ENCODE measurements at regions not wholly inside any gene's neighbourhood (a gene's known extent, or its start where the extent isn't known, plus 50 kb on each side); places are given as distances from the start of the nearest gene placed in this dataset.
A peak's percentile ranks its signal among the peaks of the same experiment; 100 is the strongest.

DNA sequence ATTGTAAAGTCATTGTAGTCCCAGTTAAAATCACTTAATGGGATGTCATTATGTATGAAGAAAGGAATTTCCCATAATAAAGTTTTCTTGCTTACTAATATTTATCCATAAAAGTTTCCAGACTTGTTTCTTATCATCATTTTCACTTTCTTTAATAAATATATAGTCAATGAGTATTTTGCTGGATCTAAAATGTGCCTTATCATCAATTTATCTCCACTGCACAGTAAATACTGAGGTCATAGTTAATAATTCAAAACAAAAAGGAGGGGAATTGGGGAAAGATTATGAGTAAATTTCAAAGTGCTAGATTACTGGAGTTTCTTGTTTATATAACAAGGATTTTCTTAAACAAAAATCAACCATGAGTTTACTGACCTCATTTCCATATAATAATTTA is 279.5 kb upstream of the DKK2 start:
- no peak for DNase-seq

DNA sequence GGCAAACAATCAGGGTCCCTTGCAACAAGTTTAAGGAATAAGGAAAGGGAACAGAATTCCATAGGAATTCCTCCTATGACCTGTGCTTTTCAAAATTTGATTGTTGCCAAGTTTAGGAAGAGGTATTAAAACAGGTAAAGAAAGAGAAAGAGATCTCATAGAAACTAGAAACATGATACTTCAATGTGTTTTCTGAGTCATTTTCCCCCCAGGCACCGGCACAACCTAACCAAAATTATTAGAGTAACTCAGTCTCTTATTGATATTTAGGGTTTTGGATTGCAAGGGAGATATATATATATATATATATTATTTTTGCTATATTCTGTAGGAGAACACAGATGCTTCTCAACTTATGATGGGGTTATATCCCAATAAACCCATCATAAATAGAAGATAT is 278.0 kb upstream of the DKK2 start:
- DNase-seq = no peak

DNA sequence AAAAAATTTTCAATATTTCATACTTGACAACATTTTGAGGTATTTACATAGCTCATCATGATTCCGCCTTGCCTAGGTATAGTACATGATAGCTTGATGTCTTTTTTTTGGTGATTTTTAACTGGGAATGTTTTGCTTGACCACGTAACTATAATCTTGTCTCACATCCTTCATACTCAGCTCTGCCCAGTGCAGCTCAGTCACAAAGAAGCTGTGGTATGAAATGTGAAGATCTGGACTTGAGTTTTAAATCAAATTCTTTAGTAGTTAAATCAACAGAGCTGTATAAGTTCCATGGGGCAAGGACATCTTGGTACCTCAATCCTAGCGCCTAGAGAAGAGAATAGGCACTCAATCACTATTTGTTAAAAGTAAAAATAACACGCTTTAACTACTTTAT is 276.3 kb upstream of the DKK2 start:
- no peak for DNase-seq

DNA sequence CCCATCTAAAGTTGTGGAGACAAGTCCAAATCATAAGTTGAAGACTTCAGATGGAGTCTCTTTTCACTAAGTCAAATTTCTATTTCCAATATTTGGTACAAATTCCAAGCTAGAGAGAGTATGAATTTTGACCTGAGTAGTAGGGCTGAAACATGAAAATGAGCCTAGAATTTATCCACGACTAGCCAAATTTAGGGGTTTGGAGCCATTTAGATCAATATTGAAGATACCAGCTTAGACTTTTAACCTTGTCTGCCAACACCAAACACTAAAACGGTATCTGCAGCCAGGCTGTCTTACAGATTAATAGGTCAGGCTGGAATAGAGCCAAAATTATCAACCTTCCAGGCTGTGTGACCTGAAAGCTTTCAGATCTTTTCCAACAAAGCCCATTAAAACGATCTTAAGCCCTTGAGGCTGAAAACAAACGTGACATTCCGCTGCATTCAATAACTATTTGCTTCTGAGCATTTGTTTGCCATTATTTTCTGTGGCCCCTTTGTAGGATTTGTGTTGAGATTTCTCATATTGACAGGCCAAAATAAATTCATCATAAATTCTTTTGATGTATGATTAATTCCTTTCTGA is 268.7 kb upstream of the DKK2 start:
- DNase-seq = no peak

DNA sequence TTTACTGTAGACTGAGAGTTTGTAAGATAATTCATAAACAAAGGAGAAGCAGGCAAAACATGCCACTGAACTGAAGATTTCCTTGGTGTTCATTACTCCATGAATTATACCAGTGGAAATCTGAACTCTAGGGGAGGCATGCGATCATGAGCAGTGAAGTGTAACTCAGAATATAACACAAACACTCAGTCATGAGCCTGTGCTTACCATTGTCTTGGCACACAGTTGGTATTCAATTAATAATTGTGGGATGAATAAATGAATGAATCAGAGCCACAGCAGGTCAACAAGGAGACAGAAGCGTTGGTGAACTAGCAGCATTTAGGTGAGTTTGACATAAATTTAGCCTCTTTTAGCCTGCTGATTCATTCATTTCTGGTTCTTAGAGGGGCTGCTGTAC is 263.5 kb upstream of the DKK2 start:
- DNase-seq = no peak

DNA sequence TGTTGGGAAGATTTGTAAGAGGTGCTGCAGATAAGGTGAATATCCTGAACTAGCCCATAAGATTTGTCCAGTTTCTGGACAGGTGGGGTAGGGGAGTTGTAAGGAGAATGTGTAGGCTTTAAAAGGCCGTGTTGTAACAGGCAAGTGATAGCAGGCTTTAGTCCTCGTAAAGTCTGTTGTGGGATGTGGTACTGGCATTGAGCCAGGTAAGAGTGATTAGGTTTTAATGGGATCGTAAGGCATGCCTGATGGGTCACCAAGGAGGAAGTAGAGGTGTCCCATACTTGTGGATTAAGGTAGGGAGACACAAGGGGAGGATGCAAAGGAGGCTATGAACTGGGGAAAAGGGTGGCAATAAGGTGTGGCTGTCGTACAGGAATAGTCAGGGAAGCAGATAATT is 256.9 kb upstream of the DKK2 start:
- no peak for DNase-seq

DNA sequence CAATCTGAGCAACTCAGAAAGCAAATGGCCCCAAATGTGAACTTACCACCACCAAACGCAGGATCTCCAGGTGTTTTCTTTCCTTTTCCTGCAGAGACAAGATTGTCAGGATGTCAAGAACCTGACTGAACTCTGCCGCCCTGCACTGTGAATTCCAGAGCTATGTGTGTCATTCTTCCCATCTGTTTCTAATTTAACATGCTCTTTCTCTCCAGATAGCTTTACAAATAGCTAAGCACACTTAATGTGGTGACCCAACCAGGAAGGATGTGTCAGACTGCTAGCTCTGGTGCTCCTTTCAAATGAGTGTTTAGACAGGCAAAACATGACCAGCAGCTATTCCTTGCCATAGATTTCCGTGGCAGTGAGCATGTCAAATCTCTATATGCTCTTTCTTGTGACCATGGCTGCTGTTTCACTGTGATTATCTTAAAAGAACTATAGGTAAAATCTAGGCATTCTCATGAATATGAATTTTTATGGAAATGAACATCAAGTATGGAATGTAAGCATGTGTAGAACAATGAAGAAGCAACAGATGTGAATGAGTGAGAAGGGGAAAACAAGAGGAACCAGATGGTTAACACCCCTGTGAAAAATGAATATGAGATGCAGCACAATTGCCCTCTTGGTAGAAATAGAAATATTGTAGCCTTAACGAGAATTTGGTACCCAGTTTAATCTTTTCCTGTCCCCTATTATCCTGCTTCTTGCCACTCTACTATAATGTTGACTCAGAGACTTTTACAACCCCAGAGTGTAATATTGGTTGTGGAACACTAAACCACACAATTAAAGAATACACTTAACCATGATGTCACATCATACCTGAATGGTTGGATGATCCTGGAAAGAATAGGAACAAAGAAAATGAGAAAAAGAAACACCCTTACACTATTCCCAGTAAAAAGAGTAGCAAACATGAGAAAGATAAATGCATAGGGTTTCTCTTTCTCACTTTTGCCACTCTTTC is 247.8 kb upstream of the DKK2 start:
- peak; percentile 37 for DNase-seq

DNA sequence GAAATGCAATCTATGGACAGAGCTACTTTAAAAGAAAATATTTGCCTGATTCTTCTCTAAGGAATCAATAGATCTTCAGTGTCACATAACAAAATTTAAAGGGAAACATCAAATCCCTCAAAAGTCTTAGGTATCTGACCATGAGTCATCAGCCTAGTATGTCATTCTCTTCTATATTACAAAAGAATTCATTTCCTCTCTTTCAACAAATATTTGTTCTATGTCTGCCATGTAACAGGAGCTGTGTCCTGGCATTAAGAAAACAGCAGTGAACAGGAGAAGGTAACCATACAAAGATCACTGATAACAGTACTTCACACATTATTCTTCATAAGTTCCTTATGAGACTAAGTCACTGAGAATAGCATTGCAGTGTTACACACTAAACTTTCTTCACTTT is 243.6 kb upstream of the DKK2 start:
- no peak for DNase-seq

DNA sequence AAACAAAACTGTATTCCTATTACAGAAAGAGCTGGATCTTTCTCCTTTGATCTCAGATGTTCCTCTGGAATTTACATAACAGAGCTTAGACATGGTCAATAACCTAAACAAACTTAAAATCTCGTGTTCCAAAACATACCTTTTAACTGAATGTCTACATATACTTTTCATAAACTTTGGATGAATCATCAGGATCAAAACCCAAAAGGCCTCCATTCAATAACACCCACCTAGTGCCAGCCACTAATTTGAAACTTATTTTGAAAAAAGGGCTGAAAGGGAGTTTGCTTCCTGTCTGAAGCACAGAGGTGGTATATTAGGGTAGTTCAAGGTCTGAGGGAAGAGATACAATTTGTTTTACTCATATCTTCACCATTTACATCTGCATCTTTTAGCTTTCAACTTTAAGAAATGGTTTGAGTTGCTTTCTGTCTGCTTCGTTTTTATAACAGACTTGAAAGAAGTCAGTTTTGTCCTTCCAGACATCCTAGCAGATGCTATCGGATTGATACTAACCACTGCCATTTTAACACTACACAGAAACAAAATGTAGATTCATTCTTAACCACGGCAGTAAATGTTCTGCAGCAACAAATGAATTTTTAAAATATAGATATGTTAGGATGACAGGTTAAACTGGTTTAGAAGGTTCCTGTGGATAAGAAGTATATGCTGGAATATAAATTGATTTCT is 242.8 kb upstream of the DKK2 start:
- DNase-seq = no peak

DNA sequence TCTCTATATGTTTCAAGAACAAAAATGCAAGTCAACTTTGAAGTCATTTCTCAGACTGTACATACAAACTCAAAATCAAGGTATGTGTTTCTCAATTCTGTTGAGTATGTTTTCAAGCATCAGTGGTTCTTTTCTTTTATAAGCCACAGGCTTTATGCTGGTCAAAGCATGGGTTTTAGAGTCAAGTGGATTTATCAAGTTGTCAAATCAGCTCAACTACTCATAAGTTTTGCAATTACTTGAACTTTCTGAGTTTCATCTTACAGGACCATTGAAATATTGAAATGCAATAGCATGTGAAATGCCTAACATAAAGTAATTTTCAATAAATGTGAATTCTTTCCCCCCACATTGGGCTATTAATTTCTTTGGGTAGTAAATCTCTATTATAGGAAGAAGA is 239.9 kb upstream of the DKK2 start:
- no peak for DNase-seq

DNA sequence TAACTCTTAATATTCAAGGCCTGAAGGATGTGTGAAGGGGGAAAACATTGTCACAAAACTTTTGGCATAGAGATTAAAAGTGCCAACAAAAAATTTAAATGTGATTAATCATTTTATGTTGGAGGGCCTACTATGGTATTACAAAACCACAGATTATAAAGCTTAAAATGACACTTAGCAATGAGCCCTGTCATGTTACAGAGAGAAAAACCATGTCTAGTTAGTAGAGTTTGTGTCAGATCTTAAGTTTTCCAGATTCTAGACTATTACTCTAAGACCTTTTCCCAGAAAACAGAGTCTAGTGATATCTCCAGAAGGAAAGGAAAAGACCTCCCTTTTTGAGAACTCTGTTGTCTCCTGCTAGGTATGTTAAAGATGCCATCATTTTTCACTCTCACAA is 239.1 kb upstream of the DKK2 start:
- no peak for DNase-seq

DNA sequence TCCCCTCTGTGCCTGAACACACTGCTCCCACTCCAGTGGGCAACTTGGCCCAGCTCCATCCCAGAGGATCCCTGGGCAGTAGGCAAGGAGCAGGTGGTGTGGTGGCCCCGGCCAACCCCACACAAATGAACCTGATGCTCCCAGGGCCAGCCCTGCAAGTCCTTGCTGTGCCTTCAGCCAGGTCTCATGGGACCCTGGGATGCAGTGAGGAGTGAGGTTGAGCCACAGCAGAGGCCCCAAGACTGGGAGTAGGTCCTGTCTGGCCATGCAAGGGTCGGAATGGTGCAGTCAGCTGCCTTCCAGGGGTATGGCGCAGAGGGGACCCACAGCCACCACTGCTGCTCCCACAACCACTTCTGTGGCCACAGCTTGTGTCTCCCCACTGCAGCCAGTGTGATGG is 234.5 kb upstream of the DKK2 start:
- DNase-seq = no peak

DNA sequence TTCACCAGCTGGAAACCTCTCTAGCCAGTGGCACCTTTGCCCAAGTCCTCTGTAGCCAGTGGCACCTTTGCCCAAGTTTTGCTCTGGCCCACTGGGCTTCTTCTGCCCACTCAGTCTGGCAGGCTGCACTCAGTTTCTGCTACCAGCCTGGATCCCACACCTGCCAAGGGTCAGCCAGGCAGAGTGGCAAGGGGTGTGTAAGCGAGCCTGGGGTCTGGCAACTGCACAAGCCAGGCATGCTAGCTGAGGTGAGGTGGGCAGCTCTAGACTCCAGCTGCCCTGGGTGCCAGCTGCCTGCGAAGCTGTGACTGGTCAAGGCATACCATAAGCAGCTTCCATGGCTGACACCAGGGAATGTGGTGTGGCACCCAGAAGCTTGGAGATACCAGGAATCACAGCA is 233.1 kb upstream of the DKK2 start:
- DNase-seq = no peak

DNA sequence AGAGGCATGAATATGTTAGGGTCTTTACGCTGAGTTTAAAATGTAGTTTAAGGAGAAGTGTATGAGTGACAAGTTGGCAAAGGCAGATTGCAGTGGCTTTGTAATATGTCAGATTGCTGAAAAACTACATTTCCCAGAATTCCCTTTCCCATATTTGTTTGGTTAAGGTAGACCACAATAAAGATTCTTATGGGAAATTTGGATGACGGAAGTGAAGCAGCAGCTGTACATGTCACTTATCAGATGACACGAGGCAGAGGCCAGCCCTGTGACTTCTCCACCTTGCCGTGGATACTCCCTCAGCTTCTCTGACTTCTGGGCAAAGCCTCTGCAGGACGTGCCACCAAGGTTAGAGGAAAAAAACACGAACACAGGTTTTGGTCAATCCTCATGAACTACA is 229.7 kb upstream of the DKK2 start:
- no peak for DNase-seq

DNA sequence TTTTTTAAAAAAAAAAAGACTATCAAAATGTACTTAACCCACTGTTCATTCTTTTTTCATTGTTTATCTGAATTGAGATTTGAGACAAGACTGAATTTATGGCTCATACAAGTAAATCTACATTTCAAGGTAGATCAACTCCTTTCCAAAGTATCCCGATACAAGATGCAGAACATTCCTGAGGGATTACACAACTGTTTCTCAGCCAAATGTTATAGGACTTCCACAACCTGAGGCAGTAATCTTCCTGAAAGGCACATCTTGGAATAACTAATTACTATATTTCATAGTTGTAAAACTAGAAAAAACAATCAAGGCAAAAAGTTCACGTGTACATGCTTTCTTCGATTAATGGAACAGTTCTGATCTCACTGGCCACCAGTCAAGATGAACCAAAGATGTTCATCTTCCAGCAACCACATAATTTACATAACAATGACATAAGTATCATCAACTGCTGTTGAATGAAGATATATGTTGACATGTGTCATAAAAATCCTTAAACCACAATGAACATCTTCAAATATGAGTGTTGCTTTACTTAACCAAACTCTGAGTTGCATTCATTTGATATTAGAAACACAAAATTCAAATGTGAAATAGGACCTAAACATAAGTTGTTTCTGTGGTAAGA is 225.2 kb upstream of the DKK2 start:
- DNase-seq = no peak

DNA sequence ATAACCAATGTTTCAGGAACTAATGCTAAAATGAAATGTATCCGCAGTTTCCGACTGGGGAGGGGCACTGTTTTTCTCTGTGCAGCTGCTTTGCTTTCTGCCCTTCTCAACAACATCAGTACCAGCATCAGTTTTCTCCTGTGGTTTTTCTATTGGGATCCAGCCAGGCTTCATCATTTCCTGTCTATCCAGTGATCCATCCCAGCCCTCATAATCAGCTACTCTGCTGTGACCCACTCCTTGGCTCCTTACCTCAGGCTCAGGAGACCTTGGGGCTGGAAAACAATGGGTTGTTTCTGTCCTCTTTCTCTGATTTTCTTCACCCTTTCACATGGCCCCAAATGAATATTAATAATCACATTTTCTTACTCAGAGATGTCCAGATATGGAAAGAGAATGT is 222.2 kb upstream of the DKK2 start:
- no peak for DNase-seq

DNA sequence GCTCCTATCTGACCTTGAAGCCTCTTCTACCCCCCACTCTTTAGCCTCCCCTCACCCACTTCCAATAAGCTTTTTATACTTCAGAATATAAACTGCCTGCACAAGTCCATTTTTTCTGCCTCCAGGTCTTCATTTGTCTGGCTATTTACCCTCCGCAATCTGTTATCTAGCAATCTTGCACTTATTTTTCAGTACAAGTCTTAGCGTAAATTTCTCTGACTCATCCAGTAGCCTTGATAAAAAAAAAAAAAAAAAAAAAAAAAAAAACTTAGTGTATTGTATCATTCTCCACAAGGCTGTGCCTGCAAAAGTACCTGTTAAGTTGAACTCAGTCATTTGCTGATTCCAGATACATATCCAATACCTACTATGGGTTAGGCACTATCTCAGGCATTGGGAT is 219.5 kb upstream of the DKK2 start:
- no peak for DNase-seq

DNA sequence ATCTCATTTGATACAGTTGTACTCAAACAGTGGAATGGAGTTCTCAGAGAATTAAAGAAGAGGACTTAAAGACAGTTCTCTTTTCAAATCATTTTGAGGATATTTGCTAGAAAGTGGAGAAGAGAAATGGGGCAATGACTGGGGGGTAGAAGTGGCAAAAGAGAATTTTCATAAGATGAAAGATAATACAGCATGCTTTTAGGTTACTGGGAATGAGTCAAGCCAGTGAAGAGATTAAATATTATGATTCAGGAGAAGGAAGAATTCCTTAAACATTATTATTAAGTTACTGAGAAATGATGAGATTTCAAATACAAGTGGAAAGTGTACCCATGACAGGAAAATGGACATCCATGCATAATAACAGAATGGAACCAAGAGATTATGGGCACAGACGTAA is 219.0 kb upstream of the DKK2 start:
- no peak for DNase-seq

DNA sequence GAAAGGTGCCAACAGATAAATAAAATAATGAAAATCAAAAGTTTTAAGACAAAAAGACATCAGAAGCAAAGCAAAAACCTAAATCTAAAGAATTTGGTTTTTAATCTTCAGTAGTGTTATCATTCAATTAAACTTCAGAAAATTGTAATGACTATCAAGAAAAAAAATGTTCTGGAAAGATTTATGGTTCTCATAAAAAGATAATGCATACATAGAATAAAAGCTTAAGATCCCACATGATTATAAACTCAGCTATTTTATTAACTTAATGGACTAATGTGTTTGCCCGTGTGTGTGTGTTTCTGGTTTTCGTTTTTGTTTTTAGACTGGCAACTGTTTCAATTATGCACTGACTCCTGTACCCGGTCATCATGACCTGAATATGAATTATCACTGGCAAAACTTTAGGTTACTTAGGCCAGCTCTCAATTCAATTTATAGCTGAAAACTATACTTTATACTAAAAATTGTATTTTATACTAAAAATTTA is 217.5 kb upstream of the DKK2 start:
- no peak for DNase-seq

DNA sequence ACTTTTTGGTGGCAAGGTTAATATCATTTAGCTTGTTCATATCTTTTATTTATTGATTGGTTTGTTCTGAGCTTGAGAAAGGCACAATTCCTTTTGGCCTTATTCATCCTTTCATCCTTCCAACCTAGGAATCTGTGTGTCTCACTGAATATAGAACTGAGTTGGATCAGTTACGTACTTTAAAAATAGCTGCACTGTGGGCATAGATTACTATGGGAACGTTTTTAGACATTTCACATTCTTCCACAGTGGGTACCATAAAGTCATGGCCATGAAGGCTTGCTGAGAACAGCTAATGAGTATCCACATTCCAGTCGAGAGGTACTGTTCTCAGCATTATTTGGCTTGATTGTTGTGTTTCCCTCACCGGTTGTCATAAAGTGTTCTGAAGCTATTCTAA is 217.0 kb upstream of the DKK2 start:
- no peak for DNase-seq

DNA sequence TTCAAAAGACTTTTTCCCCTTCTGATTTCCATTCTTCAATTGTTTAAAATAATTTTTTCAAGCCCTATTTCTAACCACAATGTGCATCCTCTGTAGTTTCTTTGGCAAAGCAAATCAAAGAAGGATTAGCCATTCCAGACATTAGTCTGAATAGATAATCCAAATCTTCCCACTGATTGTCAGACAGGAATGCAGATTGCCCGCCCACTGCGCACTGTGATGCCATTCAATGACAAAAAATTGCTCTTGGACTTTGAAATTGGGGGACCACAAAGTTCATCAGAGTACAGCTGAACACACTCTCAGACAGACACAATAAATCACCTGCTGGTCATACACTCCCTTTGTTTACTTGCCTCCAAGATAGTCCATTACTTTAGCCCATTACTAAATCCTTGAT is 216.5 kb upstream of the DKK2 start:
- no peak for DNase-seq

DNA sequence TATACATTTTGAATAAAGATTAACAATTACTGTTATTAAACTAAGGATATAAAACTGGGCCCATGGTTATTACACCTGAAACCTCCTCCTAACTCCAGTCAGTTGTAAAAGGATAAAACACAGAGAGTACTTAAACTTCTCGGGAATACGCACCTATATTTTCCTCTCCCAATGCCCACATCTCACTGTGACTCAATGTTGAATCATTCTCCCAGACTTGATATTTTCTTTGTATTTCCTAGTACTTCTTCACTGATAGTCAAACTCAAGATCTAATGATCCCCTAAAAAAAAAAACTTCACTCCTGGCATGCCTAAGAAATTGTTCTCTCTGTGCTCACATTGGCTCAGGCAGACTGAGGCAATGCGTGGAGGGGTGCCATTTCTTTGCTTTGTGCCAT is 212.5 kb upstream of the DKK2 start:
- DNase-seq = no peak

DNA sequence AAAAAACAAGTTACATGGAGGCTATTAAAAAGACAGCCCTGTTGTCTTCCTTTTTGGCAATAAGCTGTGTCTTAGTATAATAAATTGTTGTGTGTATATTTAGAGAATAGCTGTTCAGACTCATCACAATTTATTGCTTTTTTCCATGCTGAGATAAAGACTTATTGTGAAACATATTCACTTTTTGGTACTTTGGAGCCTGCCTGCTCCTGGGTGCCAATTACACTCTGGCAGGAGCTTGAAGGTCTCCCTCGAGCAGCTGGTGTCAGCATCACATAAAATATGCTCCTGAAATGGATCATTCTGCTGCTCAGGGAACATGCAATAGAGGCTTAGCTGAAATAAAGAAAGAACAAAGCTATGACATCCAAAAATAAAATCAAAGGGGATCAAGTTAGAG is 211.6 kb upstream of the DKK2 start:
- no peak for DNase-seq

Data from hindlimb muscle (tissue), 1 donor.